IMR-90 (cell line): ENCODE measurements at regions not wholly inside any gene's neighbourhood (a gene's known extent, or its start where the extent isn't known, plus 50 kb on each side); places are given as distances from the start of the nearest gene placed in this dataset.

ENCODE experiments used
- ATAC-seq: fragments of 200-7000 bp; cut with Tn5 transposase; 2 replicates; pipeline ENCODE4 v1.9.1; 2020; ENCODE audit warnings: low read depth, mild to moderate bottlenecking, moderate library complexity
- BruUV-seq: library from RNA; stranded (reverse); fragments of 400-500 nt; replicated peaks from 2 replicates; lab custom pipeline; 2021; lab: Mats Ljungman, UMichigan
- CTCF ChIA-PET: fragments of 300-600 bp; formaldehyde crosslinking; extraction: SDS; loops from one replicate; lab custom pipeline; 2021; ENCODE audit warnings: antibody characterized with exemption; lab: Yijun Ruan, JAX
- POLR2A ChIA-PET: fragments of 300-600 bp; sonication (Branson Sonifier 250); formaldehyde crosslinking; loops from one replicate; lab custom pipeline; 2022; ENCODE audit warnings: antibody characterized with exemption; ENCODE audit not compliant: unreplicated experiment; lab: Charles Lee
- DNase-seq: peaks from one replicate; pipeline ENCODE4 v3.0.0; 2013
- H2AFZ ChIP-seq: replicated peaks from 2 replicates; pipeline ENCODE3; 2013; ENCODE audit warnings: low read length, mild to moderate bottlenecking; ENCODE audit not compliant: poor library complexity
- H2AK5ac ChIP-seq: 2 replicates; pipeline ENCODE4 v1.6.1; 2013; ENCODE audit warnings: low read depth, low read length, inconsistent platforms
- H2AK9ac ChIP-seq: replicated peaks from 2 replicates; pipeline ENCODE3; 2013; ENCODE audit warnings: mild to moderate bottlenecking, low read depth, low read length, moderate library complexity; ENCODE audit not compliant: poor library complexity
- H2BK120ac ChIP-seq: 2 replicates; pipeline ENCODE4 v1.6.1; 2013; ENCODE audit warnings: low read depth, low read length, inconsistent platforms
- H2BK15ac ChIP-seq: 3 replicates; pipeline ENCODE4 v1.6.1; 2013; ENCODE audit warnings: low read depth, low read length, inconsistent platforms
- H2BK20ac ChIP-seq: 2 replicates; pipeline ENCODE4 v1.6.1; 2013; ENCODE audit warnings: low read depth, mild to moderate bottlenecking, inconsistent platforms, low read length, moderate library complexity
- H2BK5ac ChIP-seq: 2 replicates; pipeline ENCODE4 v1.6.1; 2013; ENCODE audit warnings: mild to moderate bottlenecking, low read depth, low read length, inconsistent platforms; ENCODE audit not compliant: poor library complexity, severe bottlenecking
- H3K14ac ChIP-seq: replicated peaks from 2 replicates; pipeline ENCODE4 v1.6.1; 2013; ENCODE audit warnings: low read depth, low read length, inconsistent platforms
- H3K18ac ChIP-seq: 2 replicates; pipeline ENCODE4 v1.6.1; 2013; ENCODE audit warnings: low read depth, low read length, control low read depth
- H3K23ac ChIP-seq: 2 replicates; pipeline ENCODE4 v1.6.1; 2013; ENCODE audit warnings: low read depth, low read length, inconsistent platforms
- H3K27ac ChIP-seq: 2 replicates; pipeline ENCODE4 v1.5.1; 2013; ENCODE audit warnings: mild to moderate bottlenecking, control low read depth, low read length; ENCODE audit not compliant: insufficient read depth
- H3K27me3 ChIP-seq: 2 replicates; pipeline ENCODE4 v1.6.1; 2013; ENCODE audit warnings: low read length; ENCODE audit not compliant: control insufficient read depth, insufficient read depth
- H3K36me3 ChIP-seq: 2 replicates; pipeline ENCODE4 v1.6.1; 2013; ENCODE audit warnings: low read length, mixed read lengths; ENCODE audit not compliant: control insufficient read depth, insufficient read depth
- H3K4ac ChIP-seq: 2 replicates; pipeline ENCODE4 v1.6.1; 2013; ENCODE audit warnings: low read depth, low read length, inconsistent platforms
- H3K4me1 ChIP-seq: 2 replicates; pipeline ENCODE4 v1.6.1; 2013; ENCODE audit warnings: low read length, mixed read lengths; ENCODE audit not compliant: control insufficient read depth, insufficient read depth
- H3K4me2 ChIP-seq: 2 replicates; pipeline ENCODE4 v1.6.1; 2013; ENCODE audit warnings: low read depth, mild to moderate bottlenecking, control low read depth, low read length, moderate library complexity
- H3K4me3 ChIP-seq: 2 replicates; pipeline ENCODE4 v1.5.1; 2013; ENCODE audit warnings: low read depth, mild to moderate bottlenecking, control low read depth, low read length, moderate library complexity; ENCODE audit not compliant: insufficient read depth
- H3K56ac ChIP-seq: 2 replicates; pipeline ENCODE4 v1.6.1; 2013; ENCODE audit warnings: low read length, inconsistent platforms; ENCODE audit not compliant: insufficient read depth; ENCODE audit errors: extremely low read depth
- H3K79me1 ChIP-seq, 2 experiments: 2 replicates each; pipeline ENCODE4 v1.6.1; 2013; ENCODE audit warnings: low read length in 2 of 2, inconsistent platforms in 1 of 2, low read depth in 1 of 2
- H3K9ac ChIP-seq: 2 replicates; pipeline ENCODE4 v1.6.1; 2013; ENCODE audit warnings: low read depth, low read length, control low read depth
- H3K9me1 ChIP-seq: 2 replicates; pipeline ENCODE4 v1.6.1; 2013; ENCODE audit warnings: low read length, inconsistent platforms; ENCODE audit not compliant: insufficient read depth
- H3K9me3 ChIP-seq: 2 replicates; pipeline ENCODE4 v1.6.1; 2013; ENCODE audit warnings: low read length; ENCODE audit not compliant: control insufficient read depth, insufficient read depth
- H4K20me1 ChIP-seq: 2 replicates; pipeline ENCODE4 v1.6.1; 2013; ENCODE audit warnings: low read length, inconsistent platforms; ENCODE audit not compliant: insufficient read depth
- H4K5ac ChIP-seq: 2 replicates; pipeline ENCODE4 v1.6.1; 2013; ENCODE audit warnings: mild to moderate bottlenecking, low read depth, low read length, control low read depth
- H4K8ac ChIP-seq, 2 experiments: 2 replicates each; pipeline ENCODE4 v1.6.1; 2013; ENCODE audit warnings: low read depth in 2 of 2, low read length in 2 of 2, control low read depth in 1 of 2, inconsistent platforms in 1 of 2
- H4K91ac ChIP-seq: 2 replicates; pipeline ENCODE4 v1.6.1; 2013; ENCODE audit warnings: low read depth, low read length, inconsistent platforms; ENCODE audit not compliant: insufficient read depth
- BHLHE40 ChIP-seq: fragments of 150-350 bp; IDR thresholded peaks from 2 replicates; pipeline ENCODE4 v1.6.1; 2016; ENCODE audit warnings: mild to moderate bottlenecking, low read depth, low read length
- CEBPB ChIP-seq: IDR thresholded peaks from 2 replicates; pipeline ENCODE4 v1.6.1; 2012; ENCODE audit warnings: low read depth, low read length, improper control_type of control experiment
- CHD1 ChIP-seq: IDR thresholded peaks from 2 replicates; pipeline ENCODE4 v1.6.1; 2012; ENCODE audit warnings: low read depth, low read length, improper control_type of control experiment
- ELK1 ChIP-seq: fragments of 150-350 bp; IDR thresholded peaks from 2 replicates; pipeline ENCODE4 v1.6.1; 2016; ENCODE audit warnings: low read depth, mild to moderate bottlenecking, low read length, moderate library complexity, borderline replicate concordance
- MAZ ChIP-seq: IDR thresholded peaks from 2 replicates; pipeline ENCODE4 v1.6.1; 2012; ENCODE audit warnings: low read depth, mild to moderate bottlenecking, low read length, improper control_type of control experiment, moderate library complexity, borderline replicate concordance
- MXI1 ChIP-seq: IDR thresholded peaks from 2 replicates; pipeline ENCODE4 v1.6.1; 2012; ENCODE audit warnings: low read depth, mild to moderate bottlenecking, low read length, moderate library complexity, borderline replicate concordance
- RCOR1 ChIP-seq: IDR thresholded peaks from 2 replicates; pipeline ENCODE4 v1.6.1; 2012; ENCODE audit warnings: mild to moderate bottlenecking, low read length, improper control_type of control experiment; ENCODE audit not compliant: insufficient replicate concordance
- RFX5 ChIP-seq: IDR thresholded peaks from 2 replicates; pipeline ENCODE4 v1.8.0; 2012; ENCODE audit warnings: low read depth, mild to moderate bottlenecking, low read length, moderate library complexity
- WGBS, 2 experiments: methylation state at CpG; one replicate each; pipeline versions ENCODE4 v1.1.5 to v1.1.7; 2013; ENCODE audit warnings: missing lambda C conversion rate in 2 of 2; ENCODE audit not compliant: insufficient read length in 1 of 2; ENCODE audit errors: extremely low coverage in 2 of 2; 5-methylcytosine and 5-hydroxymethylcytosine counted together
- dilution Hi-C: fragments of 300-500 bp; cut with HindIII; formaldehyde crosslinking; loops from one replicate; pipeline ENCODE4 v1.14.3; 2018; ENCODE audit warnings: low sequenced_read_pairs; ENCODE audit not compliant: unreplicated experiment
- in situ Hi-C: fragments of 300-500 bp; cut with MboI; formaldehyde crosslinking; loops from 3 replicates; pipeline ENCODE4 v1.14.3; 2019; ENCODE audit warnings: low sequenced_read_pairs, inconsistent platforms, mixed read lengths
- intact Hi-C: fragments of 100-400 bp; cut with micrococcal nuclease; formaldehyde crosslinking; loops from 2 replicates; pipeline ENCODE4 v1.10.0; 2022

- H3K18ac ChIP-seq: no peak overlapping the region
- no peak overlapping the region for H3K14ac ChIP-seq
- intact Hi-C loops: no loop called here
- H2BK5ac ChIP-seq: no peak overlapping the region
- no peak overlapping the region for H3K27ac ChIP-seq
- H2AK5ac ChIP-seq: no peak overlapping the region
- no CpG with 5 or more reads among the region's 7 CpGs for WGBS, 2 experiments
- in situ Hi-C loops: loop anchor here (10.0 to 25.0 kb wide), 2 partner anchors 267 to 564 kb away; no protein-coding TSS in a partner anchor
- POLR2A ChIA-PET: no interaction called here
- H3K79me1 ChIP-seq: no peaks in the 10 kb centered on the region
- DNase-seq (no peak), ATAC-seq (no peak)
- H2BK15ac ChIP-seq: no peak overlapping the region
- no peaks in the 10 kb centered on the region for H4K20me1 ChIP-seq
- no peak overlapping the region for H2BK120ac ChIP-seq
- H3K4me3 ChIP-seq: no peak overlapping the region
- H2AFZ ChIP-seq: no peak overlapping the region
- no peaks in the 10 kb centered on the region for H3K9me1 ChIP-seq
- peaks cover 5% of the 10 kb centered on the region for H3K27me3 ChIP-seq
- no peaks in the 10 kb centered on the region for H3K4me1 ChIP-seq
- no peak overlapping the region for H2AK9ac ChIP-seq
- H3K56ac ChIP-seq: no peak overlapping the region
- no peaks in the 10 kb centered on the region for H3K36me3 ChIP-seq
- dilution Hi-C loops: no loop called here
- no peaks in the 10 kb centered on the region for H3K9me3 ChIP-seq
- no TSS peak for BruUV-seq
- H3K4me2 ChIP-seq: no peak overlapping the region
- H3K4ac ChIP-seq: no peak overlapping the region
- no peak overlapping the region for H4K5ac ChIP-seq
- H3K9ac ChIP-seq: no peak overlapping the region
- no peak overlapping the region for H4K8ac ChIP-seq
- CTCF ChIA-PET: no interaction called here
- no peak overlapping the region for H2BK20ac ChIP-seq
- TF ChIP-seq BHLHE40: no peak
- TF ChIP-seq MAZ: no peak
- TF ChIP-seq CHD1: no peak
- TF ChIP-seq RFX5: no peak
- no peak for TF ChIP-seq ELK1
- no peak for TF ChIP-seq CEBPB
- no peak for TF ChIP-seq MXI1
- TF ChIP-seq RCOR1: no peak
- H4K91ac ChIP-seq: no peak overlapping the region
- no peak overlapping the region for H3K23ac ChIP-seq
These were observed 53.9 kb upstream of the NFE2L3 start for GRCh38 chr7:26097837-26098668.
